GM23338 (cell line): ENCODE measurements at regions not wholly inside any gene's neighbourhood (a gene's known extent, or its start where the extent isn't known, plus 50 kb on each side); places are given as distances from the start of the nearest gene placed in this dataset.

Experiments
- ATAC-seq: fragments of 200-7000 bp; cut with Tn5 transposase; 3 replicates; pipeline ENCODE4 v1.9.1; 2020
- DNase-seq: peaks from one replicate; pipeline ENCODE4 v3.0.0-alpha.2; 2015; ENCODE audit warnings: low spot score
- H2AFZ ChIP-seq: fragments of 200-600 bp; sonication (generic); 2 replicates; pipeline ENCODE4 v1.8.0; 2016; ENCODE audit warnings: antibody characterized with exemption, mild to moderate bottlenecking, moderate library complexity
- H3F3A ChIP-seq: fragments of 200-600 bp; sonication (generic); replicated peaks from 2 replicates; pipeline ENCODE4 v1.8.0; 2017; ENCODE audit warnings: antibody characterized with exemption, mixed run types, low read depth
- H3K27ac ChIP-seq: fragments of 200-600 bp; sonication (generic); 2 replicates; pipeline ENCODE4 v1.6.1; 2016; ENCODE audit warnings: low read depth
- H3K27me3 ChIP-seq: fragments of 200-600 bp; sonication (generic); 2 replicates; pipeline ENCODE4 v1.8.0; 2016; ENCODE audit warnings: mild to moderate bottlenecking, mixed run types, moderate library complexity; ENCODE audit not compliant: insufficient read depth
- H3K36me3 ChIP-seq: fragments of 200-600 bp; sonication (generic); 2 replicates; pipeline ENCODE4 v1.8.0; 2016; ENCODE audit warnings: mild to moderate bottlenecking; ENCODE audit not compliant: insufficient read depth
- H3K4me1 ChIP-seq: fragments of 200-600 bp; sonication (generic); 2 replicates; pipeline ENCODE4 v1.8.0; 2016; ENCODE audit warnings: mild to moderate bottlenecking, moderate library complexity; ENCODE audit not compliant: insufficient read depth
- H3K4me2 ChIP-seq: fragments of 200-600 bp; sonication (generic); 2 replicates; pipeline ENCODE4 v1.7.1; 2017; ENCODE audit warnings: mixed run types
- H3K4me3 ChIP-seq: fragments of 200-600 bp; sonication (generic); 2 replicates; pipeline ENCODE4 v1.6.1; 2016; ENCODE audit warnings: mixed run types
- H3K79me2 ChIP-seq: fragments of 200-600 bp; sonication (generic); replicated peaks from 2 replicates; pipeline ENCODE4 v1.8.0; 2017; ENCODE audit warnings: mild to moderate bottlenecking; ENCODE audit not compliant: insufficient read depth
- H3K9me2 ChIP-seq: fragments of 200-600 bp; sonication (generic); 2 replicates; pipeline ENCODE4 v1.8.0; 2017; ENCODE audit not compliant: insufficient read depth
- H4K20me1 ChIP-seq: fragments of 200-600 bp; sonication (generic); replicated peaks from 2 replicates; pipeline ENCODE4 v1.8.0; 2017; ENCODE audit warnings: mild to moderate bottlenecking; ENCODE audit not compliant: insufficient read depth
- H3K27ac Mint-ChIP-seq: 2 replicates; pipeline ENCODE4 v1.8.0; 2020; ENCODE audit warnings: inconsistent platforms, mild to moderate bottlenecking, moderate library complexity, mixed read lengths
- H3K27me3 Mint-ChIP-seq: 3 replicates; pipeline ENCODE4 v1.8.0; 2022; ENCODE audit warnings: low read depth, mild to moderate bottlenecking, moderate library complexity, mixed read lengths, inconsistent platforms; ENCODE audit not compliant: insufficient read depth, poor library complexity
- H3K36me3 Mint-ChIP-seq: 3 replicates; pipeline ENCODE4 v1.8.0; 2021; ENCODE audit warnings: low read depth, mild to moderate bottlenecking, inconsistent platforms, moderate library complexity, mixed read lengths
- H3K4me1 Mint-ChIP-seq: 3 replicates; pipeline ENCODE4 v1.8.0; 2020; ENCODE audit warnings: mild to moderate bottlenecking, inconsistent platforms, mixed read lengths
- H3K4me3 Mint-ChIP-seq: 3 replicates; pipeline ENCODE4 v1.8.0; 2021; ENCODE audit warnings: moderate library complexity, mild to moderate bottlenecking, inconsistent platforms, mixed read lengths
- H3K9me3 Mint-ChIP-seq: 3 replicates; pipeline ENCODE4 v1.8.0; 2020; ENCODE audit warnings: moderate library complexity, mild to moderate bottlenecking, inconsistent platforms, mixed read lengths
- CREB1 ChIP-seq: fragments of 250-450 bp; sonication (Bioruptor Pico); IDR thresholded peaks from 2 replicates; pipeline ENCODE4 v1.5.0; 2020; ENCODE audit warnings: low read depth, mild to moderate bottlenecking, moderate library complexity
- CTCF ChIP-seq, 2 experiments: fragments of 200-600 bp in 1 of 2; sonication (generic) in 1 of 2; conservative IDR thresholded peaks; 2 replicates each; pipeline versions ENCODE4 v1.5.1 to v1.6.1; 2016 to 2017; ENCODE audit warnings: antibody characterized with exemption in 2 of 2, low read depth in 2 of 2, mild to moderate bottlenecking in 2 of 2, moderate library complexity in 1 of 2
- ETS1 ChIP-seq: IDR thresholded peaks from 2 replicates; pipeline ENCODE4 v1.6.1; 2016; ENCODE audit warnings: antibody characterized with exemption
- EZH2 ChIP-seq: fragments of 200-600 bp; sonication (generic); IDR thresholded peaks from one replicate; pipeline ENCODE4 v1.8.0; 2017; ENCODE audit warnings: antibody characterized with exemption, mild to moderate bottlenecking, low read depth; ENCODE audit not compliant: unreplicated experiment
- EZH2phosphoT487 ChIP-seq: fragments of 200-600 bp; sonication (generic); IDR thresholded peaks from one replicate; pipeline ENCODE4 v1.8.1; 2018; ENCODE audit warnings: antibody characterized with exemption; ENCODE audit not compliant: unreplicated experiment
- JUNB ChIP-seq: IDR thresholded peaks from one replicate; pipeline ENCODE4 v1.6.1; 2016; ENCODE audit warnings: antibody characterized with exemption; ENCODE audit not compliant: unreplicated experiment
- NANOG ChIP-seq: IDR thresholded peaks from 2 replicates; pipeline ENCODE4 v1.6.1; 2016; ENCODE audit warnings: antibody characterized with exemption, borderline replicate concordance
- POLR2AphosphoS5 ChIP-seq: IDR thresholded peaks from 2 replicates; pipeline ENCODE4 v1.6.1; 2016; ENCODE audit warnings: antibody characterized with exemption, low read depth
- REST ChIP-seq: IDR thresholded peaks from one replicate; pipeline ENCODE4 v1.6.1; 2018; ENCODE audit warnings: antibody characterized with exemption; ENCODE audit not compliant: unreplicated experiment
- STAT1 ChIP-seq: IDR thresholded peaks from one replicate; pipeline ENCODE4 v1.6.1; 2016; ENCODE audit warnings: antibody characterized with exemption; ENCODE audit not compliant: unreplicated experiment
- ZNF114 ChIP-seq: fragments of 250-450 bp; sonication (Bioruptor Pico); IDR thresholded peaks from 2 replicates; pipeline ENCODE4 v1.5.0; 2020; ENCODE audit warnings: mild to moderate bottlenecking, moderate library complexity
- ZNF331 ChIP-seq: fragments of 250-450 bp; sonication (Bioruptor Pico); IDR thresholded peaks from 2 replicates; pipeline ENCODE4 v1.5.0; 2020; ENCODE audit warnings: low read depth, mild to moderate bottlenecking, moderate library complexity
- ZNF462 ChIP-seq: fragments of 250-450 bp; sonication (Bioruptor Pico); IDR thresholded peaks from 2 replicates; pipeline ENCODE4 v1.5.0; 2020; ENCODE audit warnings: mild to moderate bottlenecking, moderate library complexity

- Mint-ChIP-seq H3K27ac (no peak overlapping the region), H3K4me3 (no peak overlapping the region), H3K36me3 (no peaks in the 10 kb centered on the region), H3K9me3 (peaks cover 3% of the 10 kb centered on the region; the same call in 1 of the 3 replicates), H3K4me1 (no peaks in the 10 kb centered on the region), H3K27me3 (no peaks in the 10 kb centered on the region)
- no peak for DNase-seq
- Histone ChIP-seq H4K20me1 (no peaks in the 10 kb centered on the region), H3K36me3 (no peaks in the 10 kb centered on the region), H3K4me1 (no peaks in the 10 kb centered on the region), H3K9me2 (no peaks in the 10 kb centered on the region), H3K4me2 (no peak overlapping the region), H3K4me3 (no peak overlapping the region), H3F3A (no peaks in the 10 kb centered on the region), H2AFZ (no peak overlapping the region), H3K27ac (no peak overlapping the region), H3K79me2 (no peaks in the 10 kb centered on the region), H3K27me3 (no peaks in the 10 kb centered on the region)
- TF ChIP-seq REST (no peak), CTCF (conservative IDR thresholded peaks at IDR 0.05; ENCODE audit: low read depth in 2 of 2) (no peak), ZNF114 (CRISPR knock-in tag) (no peak), CREB1 (no peak), EZH2 (no peak), NANOG (no peak), ZNF331 (CRISPR knock-in tag) (no peak), JUNB (no peak), ETS1 (no peak), POLR2AphosphoS5 (no peak), ZNF462 (CRISPR knock-in tag) (no peak), STAT1 (no peak), EZH2phosphoT487 (no peak)
- ATAC-seq = no peak
These were observed 149.2 kb downstream of the PTCSC3 start for GRCh38 chr14:36027354-36027753.
